T-helper 17 cell (primary cell): ENCODE measurements at regions not wholly inside any gene's neighbourhood (a gene's known extent, or its start where the extent isn't known, plus 50 kb on each side); places are given as distances from the start of the nearest gene placed in this dataset.

Experiments used
- ATAC-seq: fragments of 150-1000 bp; cut with Tn5 transposase; 2 replicates; pipeline ENCODE4 v1.10.0; 2021; ENCODE audit warnings: mild to moderate bottlenecking, moderate library complexity
- DNase-seq, 3 donors: peaks; one replicate each; pipeline versions ENCODE4 v3.0.0 to v3.0.0-alpha.2; 2020 to 2021
- H3K9me3 ChIP-seq: one replicate; pipeline ENCODE4 v1.7.0; 2013; ENCODE audit warnings: low read length, mild to moderate bottlenecking; ENCODE audit not compliant: control insufficient read depth, poor library complexity, severe bottlenecking
- H3K27ac Mint-ChIP-seq: one replicate; pipeline ENCODE4 v1.8.0; 2022; ENCODE audit warnings: mild to moderate bottlenecking, moderate library complexity, mixed read lengths
- H3K27me3 Mint-ChIP-seq: one replicate; pipeline ENCODE4 v1.8.0; 2022; ENCODE audit warnings: mixed read lengths
- H3K36me3 Mint-ChIP-seq: one replicate; pipeline ENCODE4 v1.8.0; 2022; ENCODE audit warnings: low read depth, mixed read lengths
- H3K4me1 Mint-ChIP-seq: one replicate; pipeline ENCODE4 v1.8.0; 2022; ENCODE audit warnings: mild to moderate bottlenecking, mixed read lengths
- H3K4me3 Mint-ChIP-seq: one replicate; pipeline ENCODE4 v1.8.0; 2022; ENCODE audit warnings: mild to moderate bottlenecking, moderate library complexity, mixed read lengths

- ATAC-seq: no peak
- Mint-ChIP-seq H3K27me3 (peaks cover 12% of the 10 kb centered on the region), H3K36me3 (no peaks in the 10 kb centered on the region), H3K27ac (no peak overlapping the region), H3K4me3 (no peak overlapping the region), H3K4me1 (no peaks in the 10 kb centered on the region)
- DNase-seq: no peak
- no peaks in the 10 kb centered on the region for H3K9me3 ChIP-seq
These were observed 138.8 kb downstream of the NTMT2 start for GRCh38 chr1:170284512-170284911.

GRCh38 chr1:170284951-170285350 is 139.2 kb downstream of the NTMT2 start:
- Mint-ChIP-seq H3K4me3 (no peak overlapping the region), H3K27me3 (peaks cover 17% of the 10 kb centered on the region), H3K4me1 (no peaks in the 10 kb centered on the region)

GRCh38 chr1:170288155-170288554 is 142.4 kb downstream of the NTMT2 start:
- no peak overlapping the region for H3K4me3 Mint-ChIP-seq

More at GRCh38 chr1:170284951-170285350, 139.2 kb downstream of the NTMT2 start:
- ATAC-seq: no peak
- DNase-seq: no peak
- Mint-ChIP-seq H3K27ac (no peak overlapping the region), H3K36me3 (no peaks in the 10 kb centered on the region)
- no peaks in the 10 kb centered on the region for H3K9me3 ChIP-seq

GRCh38 chr1:170290276-170290675 is 144.5 kb downstream of the NTMT2 start:
- no peak for DNase-seq
- no peaks in the 10 kb centered on the region for H3K36me3 Mint-ChIP-seq
- H3K4me3 Mint-ChIP-seq: no peak overlapping the region
- ATAC-seq: no peak
- no peak overlapping the region for H3K27ac Mint-ChIP-seq
- no peaks in the 10 kb centered on the region for H3K4me1 Mint-ChIP-seq
- no peaks in the 10 kb centered on the region for H3K9me3 ChIP-seq
- H3K27me3 Mint-ChIP-seq: peaks cover 24% of the 10 kb centered on the region

More at GRCh38 chr1:170288155-170288554, 142.4 kb downstream of the NTMT2 start:
- ATAC-seq (no peak), DNase-seq (no peak)
- peaks cover 24% of the 10 kb centered on the region for H3K27me3 Mint-ChIP-seq
- H3K27ac Mint-ChIP-seq: no peak overlapping the region
- H3K4me1 Mint-ChIP-seq: no peaks in the 10 kb centered on the region
- no peaks in the 10 kb centered on the region for H3K9me3 ChIP-seq
- no peaks in the 10 kb centered on the region for H3K36me3 Mint-ChIP-seq

- H3K27ac Mint-ChIP-seq: no peak overlapping the region
- no peak for DNase-seq
- H3K9me3 ChIP-seq: no peaks in the 10 kb centered on the region
- H3K4me3 Mint-ChIP-seq: no peak overlapping the region
- no peak for ATAC-seq
- H3K4me1 Mint-ChIP-seq: no peaks in the 10 kb centered on the region
- no peaks in the 10 kb centered on the region for H3K36me3 Mint-ChIP-seq
- peaks cover 24% of the 10 kb centered on the region for H3K27me3 Mint-ChIP-seq
These were observed 145.2 kb downstream of the NTMT2 start for GRCh38 chr1:170290991-170291390.

GRCh38 chr1:170291516-170291915 is 145.8 kb downstream of the NTMT2 start:
- DNase-seq: no peak
- ATAC-seq: no peak
- H3K4me1 Mint-ChIP-seq: no peaks in the 10 kb centered on the region
- H3K27ac Mint-ChIP-seq: no peak overlapping the region
- H3K27me3 Mint-ChIP-seq: peaks cover 24% of the 10 kb centered on the region
- H3K36me3 Mint-ChIP-seq: no peaks in the 10 kb centered on the region
- no peaks in the 10 kb centered on the region for H3K9me3 ChIP-seq
- H3K4me3 Mint-ChIP-seq: no peak overlapping the region

GRCh38 chr1:170296211-170296610 is 150.5 kb downstream of the NTMT2 start:
- no peak overlapping the region for H3K27ac Mint-ChIP-seq
- ATAC-seq: no peak

GRCh38 chr1:170296642-170297041 is 150.9 kb downstream of the NTMT2 start:
- H3K9me3 ChIP-seq: no peaks in the 10 kb centered on the region
- Mint-ChIP-seq H3K36me3 (no peaks in the 10 kb centered on the region), H3K4me3 (no peak overlapping the region), H3K27ac (no peak overlapping the region), H3K27me3 (no peaks in the 10 kb centered on the region), H3K4me1 (no peaks in the 10 kb centered on the region)
- no peak for ATAC-seq
- DNase-seq: no peak

More at GRCh38 chr1:170296211-170296610, 150.5 kb downstream of the NTMT2 start:
- no peaks in the 10 kb centered on the region for H3K9me3 ChIP-seq
- Mint-ChIP-seq H3K27me3 (no peaks in the 10 kb centered on the region), H3K36me3 (no peaks in the 10 kb centered on the region), H3K4me1 (no peaks in the 10 kb centered on the region), H3K4me3 (no peak overlapping the region)
- no peak for DNase-seq

- H3K4me3 Mint-ChIP-seq: no peak overlapping the region
- no peak for ATAC-seq
- H3K4me1 Mint-ChIP-seq: no peaks in the 10 kb centered on the region
- no peaks in the 10 kb centered on the region for H3K9me3 ChIP-seq
- H3K27ac Mint-ChIP-seq: no peak overlapping the region
- no peak for DNase-seq
- no peaks in the 10 kb centered on the region for H3K27me3 Mint-ChIP-seq
- H3K36me3 Mint-ChIP-seq: no peaks in the 10 kb centered on the region
These were observed 155.8 kb downstream of the NTMT2 start for GRCh38 chr1:170301596-170301995.

GRCh38 chr1:170303034-170303433 is 157.3 kb downstream of the NTMT2 start:
- no peaks in the 10 kb centered on the region for H3K9me3 ChIP-seq
- Mint-ChIP-seq H3K36me3 (no peaks in the 10 kb centered on the region), H3K27ac (no peak overlapping the region), H3K4me1 (no peaks in the 10 kb centered on the region), H3K4me3 (no peak overlapping the region), H3K27me3 (no peaks in the 10 kb centered on the region)
- ATAC-seq: no peak
- no peak for DNase-seq

- Mint-ChIP-seq H3K4me3 (no peak overlapping the region), H3K27ac (no peak overlapping the region), H3K36me3 (no peaks in the 10 kb centered on the region), H3K4me1 (no peaks in the 10 kb centered on the region), H3K27me3 (no peaks in the 10 kb centered on the region)
- no peak for DNase-seq
- ATAC-seq: no peak
- no peaks in the 10 kb centered on the region for H3K9me3 ChIP-seq
These were observed 160.2 kb downstream of the NTMT2 start for GRCh38 chr1:170305777-170306512.

GRCh38 chr1:170306513-170306910 is 160.8 kb downstream of the NTMT2 start:
- no peaks in the 10 kb centered on the region for H3K4me1 Mint-ChIP-seq
- DNase-seq (no peak), ATAC-seq (no peak)
- no peaks in the 10 kb centered on the region for H3K9me3 ChIP-seq
- no peak overlapping the region for H3K4me3 Mint-ChIP-seq
- H3K27ac Mint-ChIP-seq: no peak overlapping the region
- H3K36me3 Mint-ChIP-seq: no peaks in the 10 kb centered on the region
- no peaks in the 10 kb centered on the region for H3K27me3 Mint-ChIP-seq

- H3K27me3 Mint-ChIP-seq: no peaks in the 10 kb centered on the region
- DNase-seq (no peak), ATAC-seq (no peak)
- no peaks in the 10 kb centered on the region for H3K9me3 ChIP-seq
- H3K27ac Mint-ChIP-seq: no peak overlapping the region
- no peaks in the 10 kb centered on the region for H3K36me3 Mint-ChIP-seq
- no peaks in the 10 kb centered on the region for H3K4me1 Mint-ChIP-seq
- no peak overlapping the region for H3K4me3 Mint-ChIP-seq
These were observed 161.2 kb downstream of the NTMT2 start for GRCh38 chr1:170306948-170307347.

- Mint-ChIP-seq H3K27ac (no peak overlapping the region), H3K4me1 (no peaks in the 10 kb centered on the region), H3K4me3 (no peak overlapping the region), H3K27me3 (no peaks in the 10 kb centered on the region), H3K36me3 (no peaks in the 10 kb centered on the region)
- no peak for DNase-seq
- ATAC-seq: no peak
- no peaks in the 10 kb centered on the region for H3K9me3 ChIP-seq
These were observed 161.7 kb downstream of the NTMT2 start for GRCh38 chr1:170307426-170307825.
